Neural cell (in vitro differentiated cells): ENCODE measurements at regions not wholly inside any gene's neighbourhood (a gene's known extent, or its start where the extent isn't known, plus 50 kb on each side); places are given as distances from the start of the nearest gene placed in this dataset.

Experiments used
- H2AFZ ChIP-seq: fragments of 200-600, 300-800 bp; sonication (generic), shearing (Covaris generic); 2 replicates; pipeline ENCODE4 v1.6.0; 2014; ENCODE audit warnings: low read depth, mild to moderate bottlenecking, antibody characterized with exemption, low read length, moderate library complexity
- H3F3A ChIP-seq: fragments of 200-600 bp; shearing (Covaris generic); 2 replicates; pipeline ENCODE4 v1.6.1; 2016; ENCODE audit warnings: mild to moderate bottlenecking, moderate library complexity, mixed read lengths, antibody characterized with exemption, low read length; ENCODE audit not compliant: insufficient read depth, poor library complexity, severe bottlenecking
- H3K27ac ChIP-seq: fragments of 200-600, 300-800 bp; sonication (generic), shearing (Covaris generic); 2 replicates; pipeline ENCODE4 v1.5.1; 2014; ENCODE audit warnings: mild to moderate bottlenecking, low read length, moderate library complexity
- H3K27me3 ChIP-seq: fragments of 300-800, 200-600 bp; sonication (generic), shearing (Covaris generic); 2 replicates; pipeline ENCODE4 v1.6.0; 2014; ENCODE audit warnings: mild to moderate bottlenecking, low read depth, low read length, moderate library complexity; ENCODE audit not compliant: insufficient read depth
- H3K36me3 ChIP-seq: fragments of 300-800, 200-600 bp; sonication (generic), shearing (Covaris generic); 2 replicates; pipeline ENCODE4 v1.5.1; 2014; ENCODE audit warnings: mild to moderate bottlenecking, antibody characterized with exemption, low read length, moderate library complexity; ENCODE audit not compliant: insufficient read depth
- H3K4me2 ChIP-seq: fragments of 300-800, 200-600 bp; sonication (generic), shearing (Covaris generic); 2 replicates; pipeline ENCODE4 v1.6.0; 2014; ENCODE audit warnings: mild to moderate bottlenecking, low read length
- H3K4me3 ChIP-seq: fragments of 300-800, 200-600 bp; sonication (generic), shearing (Covaris generic); 2 replicates; pipeline ENCODE4 v1.5.1; 2014; ENCODE audit warnings: mild to moderate bottlenecking, low read length, moderate library complexity
- H3K79me2 ChIP-seq: fragments of 200-600 bp; shearing (Covaris generic); replicated peaks from 2 replicates; pipeline ENCODE4 v1.6.0; 2014; ENCODE audit warnings: mild to moderate bottlenecking, low read length, moderate library complexity; ENCODE audit not compliant: insufficient read depth
- H3K9ac ChIP-seq: fragments of 300-800, 200-600 bp; sonication (generic), shearing (Covaris generic); 2 replicates; pipeline ENCODE4 v1.6.1; 2016; ENCODE audit warnings: mild to moderate bottlenecking, low read length, mixed read lengths
- H3K9me2 ChIP-seq: fragments of 200-600 bp; shearing (Covaris generic); 2 replicates; pipeline ENCODE4 v1.6.1; 2016; ENCODE audit warnings: mild to moderate bottlenecking, low read length, mixed read lengths; ENCODE audit not compliant: insufficient read depth
- H3K9me3 ChIP-seq: fragments of 200-600, 300-800 bp; sonication (generic), shearing (Covaris generic); 2 replicates; pipeline ENCODE4 v1.6.1; 2016; ENCODE audit warnings: mild to moderate bottlenecking, mixed run types, low read length, moderate library complexity, mixed read lengths
- H4K20me1 ChIP-seq: fragments of 200-600 bp; shearing (Covaris generic); 2 replicates; pipeline ENCODE4 v1.6.1; 2016; ENCODE audit warnings: mild to moderate bottlenecking, mixed run types; ENCODE audit not compliant: insufficient read depth
- EP300 ChIP-seq: fragments of 450-650 bp; conservative IDR thresholded peaks from 2 replicates; pipeline ENCODE4 v1.6.1; 2014; ENCODE audit warnings: antibody characterized with exemption, mild to moderate bottlenecking, moderate library complexity; ENCODE audit not compliant: poor library complexity, severe bottlenecking
- EZH2 ChIP-seq: fragments of 200-600, 300-800 bp; shearing (Covaris generic), sonication (generic); IDR thresholded peaks from 2 replicates; pipeline ENCODE4 v1.6.1; 2014; ENCODE audit warnings: antibody characterized with exemption, low read length, borderline replicate concordance, mild to moderate bottlenecking; ENCODE audit not compliant: insufficient read depth, poor library complexity, severe bottlenecking
- MXI1 ChIP-seq: fragments of 450-650 bp; conservative IDR thresholded peaks from 2 replicates; pipeline ENCODE4 v1.6.1; 2014; ENCODE audit warnings: antibody characterized with exemption, mild to moderate bottlenecking; ENCODE audit not compliant: poor library complexity, severe bottlenecking
- POLR2AphosphoS5 ChIP-seq: IDR thresholded peaks from 2 replicates; pipeline ENCODE4 v1.6.1; 2012
- RAD21 ChIP-seq: fragments of 450-650 bp; conservative IDR thresholded peaks from 2 replicates; pipeline ENCODE4 v1.6.1; 2014; ENCODE audit warnings: antibody characterized with exemption, mild to moderate bottlenecking, moderate library complexity
- SMC3 ChIP-seq: fragments of 450-650 bp; conservative IDR thresholded peaks from 2 replicates; pipeline ENCODE4 v1.6.1; 2014; ENCODE audit warnings: antibody characterized with exemption, mild to moderate bottlenecking, moderate library complexity; ENCODE audit not compliant: poor library complexity
- TAF1 ChIP-seq: IDR thresholded peaks from 2 replicates; pipeline ENCODE4 v1.6.1; 2012; ENCODE audit warnings: low read depth
- TF ChIP-seq, protein P1 (sequence below): IDR thresholded peaks from 2 replicates; pipeline ENCODE4 v1.6.1; 2012; ENCODE audit warnings: borderline replicate concordance
- TF ChIP-seq, protein P2 (sequence below): fragments of 450-650 bp; IDR thresholded peaks from 2 replicates; pipeline ENCODE4 v1.5.1; 2014; ENCODE audit warnings: antibody characterized with exemption, mild to moderate bottlenecking, moderate library complexity; ENCODE audit not compliant: poor library complexity, severe bottlenecking

DNA sequence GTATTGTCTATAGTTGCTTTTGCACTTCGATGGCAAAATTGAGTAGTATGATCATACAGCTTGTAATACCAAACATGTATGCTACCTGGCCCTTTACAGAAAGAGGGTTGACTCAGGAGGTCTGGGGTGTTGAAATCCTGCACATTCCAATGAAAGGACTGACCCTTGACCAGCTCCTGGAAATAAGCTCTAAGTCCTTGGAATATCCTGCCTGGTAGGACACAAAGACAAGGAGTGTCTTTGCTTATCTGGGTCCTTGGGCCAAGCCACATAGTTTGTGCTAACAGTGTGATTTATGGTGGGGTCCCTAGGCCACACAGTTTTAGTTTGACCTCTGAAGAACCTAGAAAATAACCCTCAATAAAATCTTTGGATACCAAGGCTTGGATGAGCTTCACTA is 89.3 kb upstream of the FTMT start:
- H2AFZ ChIP-seq: no peak overlapping the region
- H3K79me2 ChIP-seq: no peaks in the 10 kb centered on the region
- H3K9me2 ChIP-seq: no peaks in the 10 kb centered on the region
- H3K9ac ChIP-seq: no peak overlapping the region
- no peaks in the 10 kb centered on the region for H3K36me3 ChIP-seq
- H3K4me3 ChIP-seq: no peak overlapping the region
- TF ChIP-seq EZH2 (no peak), RAD21 (no peak), EP300 (no peak), TAF1 (no peak), POLR2AphosphoS5 (no peak), SMC3 (no peak), MXI1 (no peak)
- TF ChIP-seq, protein P1, sequence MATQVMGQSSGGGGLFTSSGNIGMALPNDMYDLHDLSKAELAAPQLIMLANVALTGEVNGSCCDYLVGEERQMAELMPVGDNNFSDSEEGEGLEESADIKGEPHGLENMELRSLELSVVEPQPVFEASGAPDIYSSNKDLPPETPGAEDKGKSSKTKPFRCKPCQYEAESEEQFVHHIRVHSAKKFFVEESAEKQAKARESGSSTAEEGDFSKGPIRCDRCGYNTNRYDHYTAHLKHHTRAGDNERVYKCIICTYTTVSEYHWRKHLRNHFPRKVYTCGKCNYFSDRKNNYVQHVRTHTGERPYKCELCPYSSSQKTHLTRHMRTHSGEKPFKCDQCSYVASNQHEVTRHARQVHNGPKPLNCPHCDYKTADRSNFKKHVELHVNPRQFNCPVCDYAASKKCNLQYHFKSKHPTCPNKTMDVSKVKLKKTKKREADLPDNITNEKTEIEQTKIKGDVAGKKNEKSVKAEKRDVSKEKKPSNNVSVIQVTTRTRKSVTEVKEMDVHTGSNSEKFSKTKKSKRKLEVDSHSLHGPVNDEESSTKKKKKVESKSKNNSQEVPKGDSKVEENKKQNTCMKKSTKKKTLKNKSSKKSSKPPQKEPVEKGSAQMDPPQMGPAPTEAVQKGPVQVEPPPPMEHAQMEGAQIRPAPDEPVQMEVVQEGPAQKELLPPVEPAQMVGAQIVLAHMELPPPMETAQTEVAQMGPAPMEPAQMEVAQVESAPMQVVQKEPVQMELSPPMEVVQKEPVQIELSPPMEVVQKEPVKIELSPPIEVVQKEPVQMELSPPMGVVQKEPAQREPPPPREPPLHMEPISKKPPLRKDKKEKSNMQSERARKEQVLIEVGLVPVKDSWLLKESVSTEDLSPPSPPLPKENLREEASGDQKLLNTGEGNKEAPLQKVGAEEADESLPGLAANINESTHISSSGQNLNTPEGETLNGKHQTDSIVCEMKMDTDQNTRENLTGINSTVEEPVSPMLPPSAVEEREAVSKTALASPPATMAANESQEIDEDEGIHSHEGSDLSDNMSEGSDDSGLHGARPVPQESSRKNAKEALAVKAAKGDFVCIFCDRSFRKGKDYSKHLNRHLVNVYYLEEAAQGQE: no peak
- TF ChIP-seq, protein P2, sequence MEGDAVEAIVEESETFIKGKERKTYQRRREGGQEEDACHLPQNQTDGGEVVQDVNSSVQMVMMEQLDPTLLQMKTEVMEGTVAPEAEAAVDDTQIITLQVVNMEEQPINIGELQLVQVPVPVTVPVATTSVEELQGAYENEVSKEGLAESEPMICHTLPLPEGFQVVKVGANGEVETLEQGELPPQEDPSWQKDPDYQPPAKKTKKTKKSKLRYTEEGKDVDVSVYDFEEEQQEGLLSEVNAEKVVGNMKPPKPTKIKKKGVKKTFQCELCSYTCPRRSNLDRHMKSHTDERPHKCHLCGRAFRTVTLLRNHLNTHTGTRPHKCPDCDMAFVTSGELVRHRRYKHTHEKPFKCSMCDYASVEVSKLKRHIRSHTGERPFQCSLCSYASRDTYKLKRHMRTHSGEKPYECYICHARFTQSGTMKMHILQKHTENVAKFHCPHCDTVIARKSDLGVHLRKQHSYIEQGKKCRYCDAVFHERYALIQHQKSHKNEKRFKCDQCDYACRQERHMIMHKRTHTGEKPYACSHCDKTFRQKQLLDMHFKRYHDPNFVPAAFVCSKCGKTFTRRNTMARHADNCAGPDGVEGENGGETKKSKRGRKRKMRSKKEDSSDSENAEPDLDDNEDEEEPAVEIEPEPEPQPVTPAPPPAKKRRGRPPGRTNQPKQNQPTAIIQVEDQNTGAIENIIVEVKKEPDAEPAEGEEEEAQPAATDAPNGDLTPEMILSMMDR: no peak
- no peaks in the 10 kb centered on the region for H3F3A ChIP-seq
- no peak overlapping the region for H3K4me2 ChIP-seq
- no peak overlapping the region for H3K27ac ChIP-seq
- H3K9me3 ChIP-seq: no peaks in the 10 kb centered on the region
- H3K27me3 ChIP-seq: no peaks in the 10 kb centered on the region
- H4K20me1 ChIP-seq: no peaks in the 10 kb centered on the region

DNA sequence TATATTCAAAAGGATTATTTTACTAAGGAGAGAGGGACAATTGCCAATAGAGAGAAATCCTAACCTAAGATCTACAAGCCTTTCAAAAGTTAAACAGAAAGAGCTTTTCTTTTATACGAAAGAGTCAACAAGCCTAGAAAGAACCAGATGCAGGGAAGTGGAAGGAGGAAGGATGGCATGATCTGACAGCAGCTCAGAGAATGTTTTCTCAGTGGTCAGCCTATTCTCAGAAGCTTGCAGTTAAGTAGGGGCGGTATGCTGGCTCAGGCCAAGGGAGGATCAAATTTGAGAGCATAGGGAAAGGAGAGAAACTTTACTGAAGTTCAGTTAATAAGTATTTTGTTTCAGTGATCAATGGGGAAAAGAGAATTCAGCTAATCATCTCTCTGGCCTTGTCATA is 88.0 kb upstream of the FTMT start:
- H3K79me2 ChIP-seq: no peaks in the 10 kb centered on the region
- no peak overlapping the region for H3K27ac ChIP-seq
- no peak overlapping the region for H2AFZ ChIP-seq
- H3K9ac ChIP-seq: no peak overlapping the region
- H4K20me1 ChIP-seq: no peaks in the 10 kb centered on the region
- no peak overlapping the region for H3K4me3 ChIP-seq
- H3K36me3 ChIP-seq: no peaks in the 10 kb centered on the region
- no peak overlapping the region for H3K4me2 ChIP-seq
- H3K27me3 ChIP-seq: no peaks in the 10 kb centered on the region
- H3F3A ChIP-seq: no peaks in the 10 kb centered on the region
- H3K9me2 ChIP-seq: no peaks in the 10 kb centered on the region
- no peaks in the 10 kb centered on the region for H3K9me3 ChIP-seq
- TF ChIP-seq EZH2: no peak
- TF ChIP-seq MXI1: no peak
- no peak for TF ChIP-seq POLR2AphosphoS5
- TF ChIP-seq RAD21: no peak
- TF ChIP-seq, protein P1: no peak
- TF ChIP-seq SMC3: no peak
- TF ChIP-seq EP300: no peak
- TF ChIP-seq, protein P2: no peak
- TF ChIP-seq TAF1: no peak
